IMR-90 (cell line): ENCODE measurements at regions not wholly inside any gene's neighbourhood (a gene's known extent, or its start where the extent isn't known, plus 50 kb on each side); places are given as distances from the start of the nearest gene placed in this dataset.

Source experiments
- ATAC-seq: fragments of 200-7000 bp; cut with Tn5 transposase; 2 replicates; pipeline ENCODE4 v1.9.1; 2020; ENCODE audit warnings: low read depth, mild to moderate bottlenecking, moderate library complexity
- BruUV-seq: library from RNA; stranded (reverse); fragments of 400-500 nt; replicated peaks from 2 replicates; lab custom pipeline; 2021; lab: Mats Ljungman, UMichigan
- CTCF ChIA-PET: fragments of 300-600 bp; formaldehyde crosslinking; extraction: SDS; loops from one replicate; lab custom pipeline; 2021; ENCODE audit warnings: antibody characterized with exemption; lab: Yijun Ruan, JAX
- POLR2A ChIA-PET: fragments of 300-600 bp; sonication (Branson Sonifier 250); formaldehyde crosslinking; loops from one replicate; lab custom pipeline; 2022; ENCODE audit warnings: antibody characterized with exemption; ENCODE audit not compliant: unreplicated experiment; lab: Charles Lee
- DNase-seq: peaks from one replicate; pipeline ENCODE4 v3.0.0; 2013
- H2AFZ ChIP-seq: replicated peaks from 2 replicates; pipeline ENCODE3; 2013; ENCODE audit warnings: low read length, mild to moderate bottlenecking; ENCODE audit not compliant: poor library complexity
- H2AK5ac ChIP-seq: 2 replicates; pipeline ENCODE4 v1.6.1; 2013; ENCODE audit warnings: low read depth, low read length, inconsistent platforms
- H2AK9ac ChIP-seq: replicated peaks from 2 replicates; pipeline ENCODE3; 2013; ENCODE audit warnings: mild to moderate bottlenecking, low read depth, low read length, moderate library complexity; ENCODE audit not compliant: poor library complexity
- H2BK120ac ChIP-seq: 2 replicates; pipeline ENCODE4 v1.6.1; 2013; ENCODE audit warnings: low read depth, low read length, inconsistent platforms
- H2BK15ac ChIP-seq: 3 replicates; pipeline ENCODE4 v1.6.1; 2013; ENCODE audit warnings: low read depth, low read length, inconsistent platforms
- H2BK20ac ChIP-seq: 2 replicates; pipeline ENCODE4 v1.6.1; 2013; ENCODE audit warnings: low read depth, mild to moderate bottlenecking, inconsistent platforms, low read length, moderate library complexity
- H2BK5ac ChIP-seq: 2 replicates; pipeline ENCODE4 v1.6.1; 2013; ENCODE audit warnings: mild to moderate bottlenecking, low read depth, low read length, inconsistent platforms; ENCODE audit not compliant: poor library complexity, severe bottlenecking
- H3K14ac ChIP-seq: replicated peaks from 2 replicates; pipeline ENCODE4 v1.6.1; 2013; ENCODE audit warnings: low read depth, low read length, inconsistent platforms
- H3K18ac ChIP-seq: 2 replicates; pipeline ENCODE4 v1.6.1; 2013; ENCODE audit warnings: low read depth, low read length, control low read depth
- H3K23ac ChIP-seq: 2 replicates; pipeline ENCODE4 v1.6.1; 2013; ENCODE audit warnings: low read depth, low read length, inconsistent platforms
- H3K27ac ChIP-seq: 2 replicates; pipeline ENCODE4 v1.5.1; 2013; ENCODE audit warnings: mild to moderate bottlenecking, control low read depth, low read length; ENCODE audit not compliant: insufficient read depth
- H3K27me3 ChIP-seq: 2 replicates; pipeline ENCODE4 v1.6.1; 2013; ENCODE audit warnings: low read length; ENCODE audit not compliant: control insufficient read depth, insufficient read depth
- H3K36me3 ChIP-seq: 2 replicates; pipeline ENCODE4 v1.6.1; 2013; ENCODE audit warnings: low read length, mixed read lengths; ENCODE audit not compliant: control insufficient read depth, insufficient read depth
- H3K4ac ChIP-seq: 2 replicates; pipeline ENCODE4 v1.6.1; 2013; ENCODE audit warnings: low read depth, low read length, inconsistent platforms
- H3K4me1 ChIP-seq: 2 replicates; pipeline ENCODE4 v1.6.1; 2013; ENCODE audit warnings: low read length, mixed read lengths; ENCODE audit not compliant: control insufficient read depth, insufficient read depth
- H3K4me2 ChIP-seq: 2 replicates; pipeline ENCODE4 v1.6.1; 2013; ENCODE audit warnings: low read depth, mild to moderate bottlenecking, control low read depth, low read length, moderate library complexity
- H3K4me3 ChIP-seq: 2 replicates; pipeline ENCODE4 v1.5.1; 2013; ENCODE audit warnings: low read depth, mild to moderate bottlenecking, control low read depth, low read length, moderate library complexity; ENCODE audit not compliant: insufficient read depth
- H3K56ac ChIP-seq: 2 replicates; pipeline ENCODE4 v1.6.1; 2013; ENCODE audit warnings: low read length, inconsistent platforms; ENCODE audit not compliant: insufficient read depth; ENCODE audit errors: extremely low read depth
- H3K79me1 ChIP-seq, 2 experiments: 2 replicates each; pipeline ENCODE4 v1.6.1; 2013; ENCODE audit warnings: low read length in 2 of 2, inconsistent platforms in 1 of 2, low read depth in 1 of 2
- H3K9ac ChIP-seq: 2 replicates; pipeline ENCODE4 v1.6.1; 2013; ENCODE audit warnings: low read depth, low read length, control low read depth
- H3K9me1 ChIP-seq: 2 replicates; pipeline ENCODE4 v1.6.1; 2013; ENCODE audit warnings: low read length, inconsistent platforms; ENCODE audit not compliant: insufficient read depth
- H3K9me3 ChIP-seq: 2 replicates; pipeline ENCODE4 v1.6.1; 2013; ENCODE audit warnings: low read length; ENCODE audit not compliant: control insufficient read depth, insufficient read depth
- H4K20me1 ChIP-seq: 2 replicates; pipeline ENCODE4 v1.6.1; 2013; ENCODE audit warnings: low read length, inconsistent platforms; ENCODE audit not compliant: insufficient read depth
- H4K5ac ChIP-seq: 2 replicates; pipeline ENCODE4 v1.6.1; 2013; ENCODE audit warnings: mild to moderate bottlenecking, low read depth, low read length, control low read depth
- H4K8ac ChIP-seq, 2 experiments: 2 replicates each; pipeline ENCODE4 v1.6.1; 2013; ENCODE audit warnings: low read depth in 2 of 2, low read length in 2 of 2, control low read depth in 1 of 2, inconsistent platforms in 1 of 2
- H4K91ac ChIP-seq: 2 replicates; pipeline ENCODE4 v1.6.1; 2013; ENCODE audit warnings: low read depth, low read length, inconsistent platforms; ENCODE audit not compliant: insufficient read depth
- CHD1 ChIP-seq: IDR thresholded peaks from 2 replicates; pipeline ENCODE4 v1.6.1; 2012; ENCODE audit warnings: low read depth, low read length, improper control_type of control experiment
- WGBS, 2 experiments: methylation state at CpG; one replicate each; pipeline versions ENCODE4 v1.1.5 to v1.1.7; 2013; ENCODE audit warnings: missing lambda C conversion rate in 2 of 2; ENCODE audit not compliant: insufficient read length in 1 of 2; ENCODE audit errors: extremely low coverage in 2 of 2; 5-methylcytosine and 5-hydroxymethylcytosine counted together
- dilution Hi-C: fragments of 300-500 bp; cut with HindIII; formaldehyde crosslinking; loops from one replicate; pipeline ENCODE4 v1.14.3; 2018; ENCODE audit warnings: low sequenced_read_pairs; ENCODE audit not compliant: unreplicated experiment
- in situ Hi-C: fragments of 300-500 bp; cut with MboI; formaldehyde crosslinking; loops from 3 replicates; pipeline ENCODE4 v1.14.3; 2019; ENCODE audit warnings: low sequenced_read_pairs, inconsistent platforms, mixed read lengths
- intact Hi-C: fragments of 100-400 bp; cut with micrococcal nuclease; formaldehyde crosslinking; loops from 2 replicates; pipeline ENCODE4 v1.10.0; 2022

DNA sequence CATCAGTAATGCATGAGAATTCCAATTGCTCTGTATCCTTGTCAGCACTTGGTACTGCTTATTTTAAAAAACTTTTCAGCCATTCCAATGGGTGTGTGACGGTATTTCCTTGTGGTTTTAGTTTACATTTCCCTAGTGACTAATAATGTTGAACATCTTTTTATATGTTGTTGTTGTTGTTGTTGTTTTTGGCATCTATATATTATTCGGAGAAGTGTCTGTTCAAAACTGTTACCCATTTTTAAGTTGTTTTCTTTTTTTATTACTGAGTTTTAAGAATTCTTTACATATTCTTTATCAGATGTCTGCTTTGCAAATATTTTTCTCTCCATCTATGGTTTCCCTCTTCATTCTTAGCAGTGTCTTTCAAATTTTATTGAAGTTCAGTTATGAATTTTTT, 231.1 kb upstream of the POU3F1 start:
- H3K18ac ChIP-seq, result no peak overlapping the region
- H2AK5ac ChIP-seq, result no peak overlapping the region
- H3K14ac ChIP-seq, result no peak overlapping the region
- intact Hi-C loops, result no loop called here
- ChIA-PET POLR2A (no interaction called here), CTCF (no interaction called here)
- no peak overlapping the region for H4K8ac ChIP-seq
- no TSS peak for BruUV-seq
- H4K20me1 ChIP-seq, result no peaks in the 10 kb centered on the region
- ATAC-seq (no peak), DNase-seq (no peak)
- no peak for TF ChIP-seq CHD1
- H3K4me1 ChIP-seq, result no peaks in the 10 kb centered on the region
- H3K9me1 ChIP-seq, result no peaks in the 10 kb centered on the region
- no peak overlapping the region for H3K4me3 ChIP-seq
- in situ Hi-C loops, result no loop called here
- H3K27ac ChIP-seq, result no peak overlapping the region
- H3K4me2 ChIP-seq, result no peak overlapping the region
- no peak overlapping the region for H3K9ac ChIP-seq
- H4K91ac ChIP-seq, result no peak overlapping the region
- H3K79me1 ChIP-seq, result no peaks in the 10 kb centered on the region
- H3K36me3 ChIP-seq, result no peaks in the 10 kb centered on the region
- no peak overlapping the region for H3K4ac ChIP-seq
- no peak overlapping the region for H2AK9ac ChIP-seq
- no peak overlapping the region for H4K5ac ChIP-seq
- no peak overlapping the region for H3K56ac ChIP-seq
- H2BK20ac ChIP-seq, result no peak overlapping the region
- H2BK120ac ChIP-seq, result no peak overlapping the region
- WGBS, 2 experiments, result no CpG with 5 or more reads among the region's 2 CpGs
- dilution Hi-C loops, result no loop called here
- H3K9me3 ChIP-seq, result no peaks in the 10 kb centered on the region
- H3K23ac ChIP-seq, result no peak overlapping the region
- H3K27me3 ChIP-seq, result 0 out of 2 replicates have a peak, but pooled peaks cover 2% of the 10 kb centered on the region
- no peak overlapping the region for H2BK15ac ChIP-seq
- H2AFZ ChIP-seq, result no peak overlapping the region
- no peak overlapping the region for H2BK5ac ChIP-seq
